HG03460 (cell line): ENCODE measurements at regions not wholly inside any gene's neighbourhood (a gene's known extent, or its start where the extent isn't known, plus 50 kb on each side); places are given as distances from the start of the nearest gene placed in this dataset.
"Not testable (repeated sequence)": the region's sequence is repeated elsewhere in the genome, so short reads cannot be mapped to it uniquely, and the experiment has no call there.

Experiments
- ATAC-seq: cut with Tn5 transposase; IDR thresholded peaks from one replicate; pipeline ENCODE4 v1.9.1; 2021; ENCODE audit not compliant: unreplicated experiment

DNA sequence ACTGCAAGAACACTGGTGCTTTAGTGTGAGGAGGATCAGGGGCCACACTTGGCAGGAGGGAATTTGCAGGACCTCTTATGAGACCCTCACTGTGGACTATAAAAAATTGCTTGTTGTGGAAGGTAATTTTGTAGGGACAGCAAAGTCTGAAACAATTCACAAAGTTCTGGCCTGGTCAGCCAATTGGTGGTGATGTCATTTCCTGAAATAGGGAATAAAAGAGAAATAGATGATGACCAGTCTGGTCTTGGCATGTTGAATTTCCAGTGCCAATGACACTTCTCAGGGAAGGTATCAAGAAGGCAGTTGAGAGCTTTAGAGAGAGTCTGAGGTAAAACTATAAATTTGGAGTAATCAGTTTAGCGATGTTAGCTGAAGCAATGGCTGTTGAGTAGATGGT lies 129.3 kb upstream of the LMNTD1 start:
- no peak for ATAC-seq

DNA sequence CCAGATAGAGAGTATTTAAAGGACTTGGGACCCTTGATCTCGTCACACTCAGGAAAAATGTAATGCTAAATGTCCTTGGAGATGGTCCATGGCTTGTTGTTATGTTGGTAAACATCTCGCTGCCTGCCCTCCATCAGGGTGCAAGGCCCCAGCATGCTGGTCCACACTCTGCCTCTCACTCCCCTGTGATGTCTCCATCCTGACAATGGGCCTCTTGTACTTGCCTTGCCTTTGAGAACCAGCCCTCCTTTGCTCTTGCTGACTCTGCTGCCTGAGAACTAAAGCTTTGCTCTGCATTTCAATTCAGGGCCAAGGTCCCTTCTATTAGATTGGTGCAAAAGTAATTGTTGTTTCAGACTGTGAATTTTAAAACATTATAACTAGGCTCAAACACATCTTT lies 131.0 kb upstream of the LMNTD1 start:
- ATAC-seq = no peak

DNA sequence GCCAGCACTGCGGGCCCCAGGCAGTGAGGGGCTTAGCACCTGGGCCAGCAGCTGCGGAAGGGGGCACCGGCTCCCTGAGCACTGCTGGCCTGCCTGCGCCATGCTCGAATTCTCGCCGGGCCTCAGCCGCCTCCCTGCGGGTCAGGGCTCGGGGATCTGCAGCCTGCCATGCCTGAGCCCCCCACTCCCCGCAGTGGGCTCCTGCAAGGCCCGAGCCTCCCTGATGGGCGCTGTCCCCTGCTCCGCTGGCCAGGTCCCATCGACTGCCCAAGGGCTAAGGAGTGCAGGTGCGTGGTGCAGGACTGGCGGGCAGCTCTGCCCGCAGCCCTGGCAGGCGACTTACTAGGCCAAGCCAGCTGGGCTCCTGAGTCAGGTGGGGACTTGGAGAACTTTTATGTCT lies 133.3 kb upstream of the LMNTD1 start:
- no peak for ATAC-seq

DNA sequence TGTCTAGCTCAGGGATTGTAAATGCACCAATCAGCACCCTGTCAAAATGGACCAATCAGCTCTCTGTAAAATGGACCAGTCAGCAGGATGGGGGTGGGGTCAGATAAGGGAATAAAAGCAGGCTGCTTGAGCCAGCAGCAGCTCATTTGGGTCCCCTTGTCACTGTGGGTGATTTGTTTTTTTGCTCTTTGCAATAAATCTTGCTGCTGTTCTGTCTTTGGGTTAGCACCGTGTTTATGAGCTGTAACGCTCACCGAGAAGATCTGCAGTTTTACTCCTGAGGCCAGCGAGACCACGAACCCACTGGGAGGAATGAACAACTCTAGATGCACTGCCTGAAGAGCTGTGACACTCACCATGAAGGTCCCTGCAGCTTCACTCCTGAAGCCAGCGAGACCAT lies 134.1 kb upstream of the LMNTD1 start:
- no peak for ATAC-seq

DNA sequence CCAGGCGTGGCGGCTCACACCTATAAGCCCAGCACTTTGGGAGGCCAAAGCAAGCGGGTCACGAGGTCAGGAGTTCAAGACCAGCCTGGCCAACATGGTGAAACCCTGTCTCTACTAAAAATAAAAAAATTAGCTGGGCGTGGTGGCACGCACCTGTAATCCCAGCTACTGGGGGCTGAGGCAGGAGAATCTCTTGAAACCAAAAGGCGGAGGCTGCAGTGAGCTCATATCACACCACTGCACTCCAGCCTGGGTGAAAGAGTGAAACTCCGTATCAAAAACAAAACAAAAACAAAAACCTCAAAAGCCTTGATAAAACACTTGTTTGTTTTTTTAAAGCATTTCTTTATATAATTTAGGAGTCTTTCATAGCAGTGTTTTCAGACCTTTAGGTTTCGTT lies 135.8 kb upstream of the LMNTD1 start:
- not testable (repeated sequence) for ATAC-seq

DNA sequence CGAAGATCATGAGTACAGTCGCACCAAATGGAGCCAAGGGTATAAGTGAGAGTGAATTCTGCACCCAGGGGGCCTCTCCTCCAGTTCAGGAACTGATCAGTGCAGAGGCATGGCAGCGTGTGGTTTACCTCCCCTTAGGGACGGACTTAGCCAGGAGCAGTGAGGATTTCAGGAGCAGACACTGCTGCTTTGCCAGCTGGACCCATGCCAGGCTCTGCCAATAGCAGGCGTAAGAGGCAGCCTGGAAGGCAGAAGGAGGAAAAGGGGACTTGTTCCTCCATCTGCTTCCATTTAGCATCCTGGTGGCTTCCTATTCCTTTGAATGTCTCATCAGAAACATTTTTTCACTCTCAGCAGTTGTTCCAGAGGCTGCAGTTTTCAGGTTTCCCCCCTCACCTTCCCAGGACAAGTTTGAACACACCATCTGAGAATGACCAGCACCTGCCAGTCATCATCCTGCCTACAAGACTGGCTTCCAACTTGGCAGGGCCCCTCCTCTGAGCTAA lies 137.0 kb upstream of the LMNTD1 start:
- no peak for ATAC-seq

DNA sequence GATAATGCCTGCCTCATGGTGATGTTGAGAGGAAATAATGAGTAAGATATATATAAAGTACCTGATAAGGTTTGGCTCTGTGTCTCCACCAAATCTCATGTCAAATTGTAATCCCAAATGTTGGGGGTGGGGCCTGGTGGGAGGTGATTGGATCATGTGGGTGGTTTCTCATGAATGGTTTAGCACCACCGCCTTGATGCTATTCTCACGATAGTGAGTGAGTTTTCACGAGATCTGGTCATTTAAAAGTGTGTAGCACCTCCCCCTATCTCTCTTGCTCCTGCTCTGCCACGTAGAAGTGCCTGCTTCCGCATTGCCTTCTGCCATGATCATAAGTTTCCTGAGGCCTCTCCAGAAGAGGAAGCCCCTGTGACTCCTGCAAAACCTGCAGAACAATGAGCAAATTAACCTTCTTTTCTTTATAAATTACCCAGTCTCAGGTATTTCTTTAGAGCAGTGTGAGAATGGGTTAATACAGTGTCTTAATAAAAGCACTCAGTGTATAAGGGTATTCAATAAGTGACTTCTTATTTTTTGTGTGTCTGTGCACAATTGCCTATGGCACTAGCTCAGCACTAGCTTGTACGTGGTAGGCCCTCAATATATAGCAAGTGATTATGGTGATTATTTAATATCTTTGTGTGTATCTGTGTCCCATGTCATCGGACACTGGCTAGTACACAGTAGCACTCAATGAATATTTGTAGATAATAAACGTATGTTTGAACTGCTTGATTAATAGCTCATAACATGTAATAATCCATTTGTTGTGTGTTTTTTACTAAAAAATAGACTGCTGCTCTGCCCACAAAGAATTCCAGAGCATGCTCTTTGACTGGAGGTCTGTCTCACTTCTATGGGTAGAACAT lies 138.1 kb upstream of the LMNTD1 start:
- no peak for ATAC-seq

DNA sequence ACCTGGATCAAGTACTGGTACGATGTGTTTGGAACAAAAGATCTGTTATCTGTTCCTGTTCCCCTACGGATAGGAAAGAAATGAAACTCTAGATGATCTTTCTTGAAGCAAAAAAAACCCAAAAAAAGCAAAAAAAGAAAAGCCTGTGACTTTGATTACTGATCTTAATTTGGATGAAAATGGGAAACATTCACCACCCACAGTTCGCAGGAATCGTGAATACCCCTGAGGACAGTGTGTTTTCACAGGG lies 138.7 kb upstream of the LMNTD1 start:
- ATAC-seq = no peak

DNA sequence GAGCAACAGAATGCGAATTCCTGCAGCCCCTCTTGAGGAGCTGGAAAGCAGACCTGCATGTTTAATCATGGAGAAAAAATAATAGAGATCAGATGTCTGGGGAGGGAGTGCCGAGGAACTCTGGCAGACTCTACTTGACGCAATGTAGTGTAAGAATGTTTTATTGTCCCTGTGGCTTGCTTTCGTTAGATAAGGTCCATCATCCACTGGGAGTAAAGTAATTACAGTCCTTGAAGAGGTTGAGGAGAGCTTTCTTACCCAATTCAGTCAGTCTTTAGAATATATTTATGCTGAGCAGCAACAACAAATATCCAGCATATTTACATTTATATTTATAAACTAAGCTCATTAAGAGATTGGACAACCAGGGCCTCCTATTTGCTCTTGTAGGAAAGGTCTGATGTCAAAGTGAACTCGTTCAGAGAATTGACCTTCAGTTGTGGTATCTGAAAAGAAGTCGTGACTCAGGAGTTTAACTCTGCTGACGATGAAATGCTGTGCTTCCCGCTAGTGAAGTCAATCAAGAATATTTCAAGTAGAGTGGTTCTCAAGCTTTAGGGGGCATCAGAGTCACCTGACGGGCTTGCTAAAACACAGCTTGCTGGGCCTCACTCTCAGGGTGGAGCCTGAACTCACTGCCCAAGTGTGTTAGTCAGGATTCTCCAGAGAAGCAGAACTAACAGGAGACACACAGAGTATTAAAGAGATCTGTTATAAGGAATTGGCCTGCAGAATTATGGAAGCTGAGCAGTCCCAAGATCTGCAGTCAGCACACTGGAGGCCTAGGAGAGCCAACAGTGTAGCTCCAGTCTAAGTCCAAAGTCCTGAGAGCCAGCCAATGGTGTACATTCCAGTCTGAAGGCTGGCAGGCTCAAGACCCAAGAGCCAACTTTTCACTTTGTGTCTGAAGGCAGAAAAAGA lies 139.3 kb upstream of the LMNTD1 start:
- ATAC-seq = no peak

DNA sequence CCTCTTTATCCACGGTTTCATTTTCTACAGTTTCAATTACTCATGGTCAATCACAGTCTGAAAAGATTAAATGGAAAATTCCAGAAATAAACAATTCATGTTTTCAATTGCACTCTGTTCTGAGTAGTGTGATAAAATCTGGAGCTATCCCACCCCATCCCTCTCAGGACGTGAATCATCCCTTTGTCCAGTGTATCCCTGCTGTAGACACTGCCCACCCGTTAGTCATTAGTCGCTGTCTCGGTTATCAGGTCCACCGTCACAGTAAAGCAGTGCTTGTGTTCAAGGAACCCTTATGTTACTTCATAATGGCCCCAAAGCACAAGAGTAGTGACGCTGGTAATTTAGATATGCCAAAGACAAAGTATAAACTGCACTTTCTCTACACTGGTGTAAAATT lies 141.0 kb upstream of the LMNTD1 start:
- ATAC-seq = no peak

DNA sequence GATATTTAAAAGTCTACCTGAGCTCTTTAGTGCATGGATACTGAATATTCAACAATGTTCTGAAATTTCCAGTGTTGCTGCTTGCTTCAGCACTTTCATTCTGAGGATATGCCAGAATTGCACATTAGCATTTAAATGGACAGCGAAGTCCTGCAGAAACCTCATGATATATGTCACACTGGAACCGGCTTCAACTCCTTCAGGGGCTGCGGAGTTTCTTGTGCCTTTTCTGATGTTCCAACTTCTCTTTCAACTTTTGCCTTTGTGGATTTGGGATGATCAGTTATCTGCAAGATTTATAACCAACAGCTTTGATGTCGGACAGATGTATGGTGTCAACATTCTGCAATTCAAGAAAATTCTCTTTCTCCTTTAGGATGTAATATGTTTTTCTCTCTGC lies 142.5 kb upstream of the LMNTD1 start:
- ATAC-seq = no peak

DNA sequence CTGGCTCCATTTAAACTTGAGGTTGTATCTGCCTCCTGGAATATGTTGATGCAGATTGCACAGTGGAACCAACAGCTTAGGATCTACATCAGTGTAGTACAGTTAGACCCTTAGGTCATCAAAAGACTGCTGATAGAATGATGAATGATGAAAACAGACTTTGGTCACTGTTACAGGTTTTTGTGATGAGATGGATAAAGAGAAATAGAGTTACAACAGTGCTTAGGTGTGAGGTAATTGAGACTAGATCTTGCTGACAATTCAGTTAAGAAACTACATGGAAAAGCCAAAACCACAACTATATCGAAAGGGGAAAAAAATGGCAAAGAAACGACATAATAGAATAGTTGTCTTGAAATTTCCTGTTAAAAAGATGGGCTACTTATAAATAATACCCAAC lies 145.7 kb upstream of the LMNTD1 start:
- no peak for ATAC-seq

DNA sequence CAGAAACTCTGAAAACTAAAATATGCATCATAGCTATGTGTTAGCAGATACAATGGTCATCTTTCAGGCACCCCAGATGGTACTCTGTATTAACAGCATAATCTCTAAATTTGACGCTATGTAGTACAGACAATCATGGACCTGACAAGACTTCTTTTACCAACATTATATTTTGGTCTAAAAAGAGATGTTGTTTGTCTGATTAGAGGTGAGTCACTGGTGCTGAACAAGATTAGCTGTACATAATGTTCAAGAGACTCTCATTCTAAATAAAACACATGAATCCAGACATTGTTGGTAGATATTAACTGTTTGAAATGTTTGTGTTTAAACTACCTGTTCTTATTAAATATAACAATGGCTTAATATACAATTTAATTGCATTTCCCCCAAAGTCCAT lies 146.4 kb upstream of the LMNTD1 start:
- no peak for ATAC-seq

DNA sequence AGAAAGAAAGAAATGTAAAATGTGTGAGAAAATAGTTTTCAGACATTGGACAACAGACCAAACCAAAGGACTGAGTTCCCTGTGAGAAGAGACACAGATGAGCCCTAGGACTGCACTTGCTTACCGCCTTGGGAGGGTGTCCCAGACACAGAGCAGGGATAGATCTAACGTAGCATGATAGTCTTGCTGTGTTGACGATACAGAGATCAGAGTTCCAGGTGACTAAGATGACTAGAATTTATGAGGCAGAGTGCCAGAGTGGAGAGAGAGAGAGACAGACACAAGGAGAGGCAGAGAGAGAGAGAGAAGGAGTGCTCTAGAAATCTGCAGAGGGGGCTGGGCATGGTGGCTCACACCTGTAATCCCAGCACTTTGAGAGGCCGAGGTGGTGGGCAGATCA lies 148.2 kb upstream of the LMNTD1 start:
- ATAC-seq = no peak

DNA sequence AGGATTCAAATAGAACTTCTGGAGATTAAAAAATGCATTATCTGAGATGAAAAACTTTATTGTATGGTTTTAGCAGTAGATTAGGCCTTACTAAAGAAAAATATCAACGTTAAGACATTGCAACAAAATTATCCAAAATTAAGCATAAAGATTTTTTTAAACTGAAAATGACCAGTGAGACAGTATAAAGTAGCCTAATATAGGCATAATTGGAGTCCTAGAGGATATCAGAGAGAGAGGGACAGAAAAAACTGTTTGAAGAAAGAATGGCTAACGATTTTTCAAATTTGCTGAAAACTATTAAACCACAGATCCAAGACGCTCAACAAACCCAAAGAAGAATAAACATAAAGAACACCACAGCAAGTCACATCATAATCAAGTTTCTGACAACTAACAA lies 149.5 kb upstream of the LMNTD1 start:
- no peak for ATAC-seq

DNA sequence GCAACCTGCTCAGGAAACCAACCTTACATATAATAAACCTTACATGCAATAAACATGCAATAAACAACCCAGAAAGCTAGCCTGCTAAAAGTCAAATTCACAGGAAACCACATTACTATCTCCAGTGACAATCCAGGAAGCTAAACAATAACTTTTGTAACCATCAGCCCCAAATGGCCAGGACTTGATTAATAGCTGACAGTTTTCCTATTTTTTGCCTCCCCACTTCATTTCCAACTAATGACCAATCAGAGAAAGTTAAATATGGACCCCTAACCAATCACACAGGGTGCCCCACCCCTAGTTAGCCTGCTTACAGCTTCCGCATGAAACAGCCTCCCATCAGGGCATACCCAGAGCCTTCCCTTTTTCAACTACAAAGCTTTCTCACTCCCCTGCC lies 152.2 kb upstream of the LMNTD1 start:
- ATAC-seq = no peak

DNA sequence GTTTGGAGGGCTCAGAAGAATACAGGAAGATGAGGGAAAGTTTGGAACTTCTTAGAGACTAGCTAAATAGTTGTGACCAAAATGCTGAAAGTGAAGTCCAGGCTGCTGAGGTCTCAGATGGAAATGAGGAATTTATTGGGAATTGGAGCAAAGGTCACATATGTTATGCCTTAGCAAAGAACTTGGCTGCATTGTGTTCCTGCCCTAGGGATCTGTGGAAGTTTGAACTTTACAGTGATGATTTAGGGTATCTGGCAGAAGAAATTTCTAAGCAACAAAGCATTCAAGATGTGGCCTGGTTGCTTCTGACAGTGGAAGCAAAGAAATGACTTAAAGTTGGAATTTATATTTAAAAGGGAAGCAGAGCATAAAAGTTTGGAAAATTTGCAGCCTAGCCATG lies 153.6 kb upstream of the LMNTD1 start:
- not testable (repeated sequence) for ATAC-seq

DNA sequence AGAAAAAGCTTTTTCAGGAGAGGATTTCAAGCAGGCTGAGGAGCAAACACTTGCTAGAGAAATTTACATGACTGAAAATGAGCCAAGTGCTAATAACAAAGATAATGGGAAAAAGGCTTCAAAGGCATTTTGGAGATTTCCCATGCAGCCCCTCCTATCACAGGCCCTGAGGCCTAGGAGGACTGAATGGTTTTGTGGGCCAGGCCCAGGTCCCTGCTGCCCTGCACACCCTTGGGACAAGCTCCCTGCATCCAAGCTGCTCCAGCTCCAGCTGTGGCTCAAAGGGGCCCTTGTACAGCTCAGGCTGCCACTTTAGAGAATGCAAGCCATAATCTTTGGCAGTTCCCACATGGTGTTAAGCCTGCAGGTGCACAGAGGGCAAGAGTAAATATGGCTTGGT lies 154.0 kb upstream of the LMNTD1 start:
- ATAC-seq = no peak

DNA sequence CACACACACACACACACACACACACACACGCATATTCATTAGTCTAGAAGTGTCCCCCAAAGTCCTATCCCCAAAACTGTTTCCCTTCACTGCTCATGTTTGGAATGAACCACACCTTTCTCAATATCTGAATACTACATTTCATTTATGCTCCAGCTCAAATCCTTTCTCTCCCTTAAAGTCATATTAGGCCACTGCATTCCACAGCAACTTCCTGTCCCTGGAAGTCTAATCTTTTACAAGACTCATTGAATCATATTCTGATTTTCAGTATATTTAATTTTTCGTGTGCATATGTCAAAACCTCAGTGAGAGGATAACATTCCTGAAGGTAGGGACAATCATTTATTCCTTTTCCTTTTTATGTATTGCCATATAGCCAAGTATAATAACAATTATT lies 155.6 kb upstream of the LMNTD1 start:
- no peak for ATAC-seq

DNA sequence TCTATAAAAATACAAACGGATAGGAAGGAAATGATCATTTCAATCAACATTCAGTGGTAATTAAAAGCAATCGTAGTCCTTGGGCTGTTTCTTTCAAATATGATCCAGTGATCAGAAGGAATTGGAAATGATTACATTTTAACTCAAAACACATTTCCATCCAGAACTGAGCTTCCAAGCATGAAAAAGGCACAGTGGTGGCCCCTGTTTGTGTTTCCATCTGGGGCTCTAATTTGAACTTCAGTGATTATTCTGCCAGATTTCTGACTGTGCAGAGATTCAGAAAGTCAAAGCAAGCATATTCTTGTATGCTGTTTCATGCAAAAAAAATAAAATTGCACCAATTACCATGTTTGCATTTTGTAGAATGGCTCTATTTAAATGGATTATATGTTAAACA lies 157.0 kb upstream of the LMNTD1 start:
- no peak for ATAC-seq

DNA sequence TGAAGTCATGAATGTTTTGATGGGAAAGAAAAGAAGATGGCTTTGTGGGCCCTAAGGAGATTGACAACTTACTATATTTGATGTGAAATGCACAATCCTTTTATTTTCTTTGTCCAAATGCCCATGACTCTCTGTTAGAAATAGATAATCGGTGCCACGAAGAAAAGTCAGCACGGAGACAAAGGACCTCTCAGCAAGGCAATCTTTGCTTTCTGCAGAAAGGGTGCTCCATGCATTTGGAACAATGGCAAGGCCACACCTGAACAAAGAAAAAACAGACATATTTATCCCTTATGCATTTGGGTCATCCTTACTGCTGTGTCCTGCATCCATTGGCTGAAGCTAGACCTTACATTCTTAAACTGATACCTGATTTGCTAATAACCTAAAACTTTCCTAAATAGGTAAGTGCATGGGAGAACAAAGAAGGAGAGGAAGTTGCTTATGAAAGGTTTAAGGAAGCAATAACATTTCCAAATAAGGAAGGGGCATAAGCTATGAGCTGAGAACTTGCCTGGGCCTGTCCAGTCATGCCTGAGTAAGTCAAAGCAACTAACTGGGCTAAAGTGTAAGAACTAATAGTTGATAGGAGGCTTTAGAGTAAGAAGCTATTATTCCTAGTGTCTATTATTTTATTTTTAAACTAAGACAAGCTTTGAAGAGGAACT lies 158.0 kb upstream of the LMNTD1 start:
- not testable (repeated sequence) for ATAC-seq

DNA sequence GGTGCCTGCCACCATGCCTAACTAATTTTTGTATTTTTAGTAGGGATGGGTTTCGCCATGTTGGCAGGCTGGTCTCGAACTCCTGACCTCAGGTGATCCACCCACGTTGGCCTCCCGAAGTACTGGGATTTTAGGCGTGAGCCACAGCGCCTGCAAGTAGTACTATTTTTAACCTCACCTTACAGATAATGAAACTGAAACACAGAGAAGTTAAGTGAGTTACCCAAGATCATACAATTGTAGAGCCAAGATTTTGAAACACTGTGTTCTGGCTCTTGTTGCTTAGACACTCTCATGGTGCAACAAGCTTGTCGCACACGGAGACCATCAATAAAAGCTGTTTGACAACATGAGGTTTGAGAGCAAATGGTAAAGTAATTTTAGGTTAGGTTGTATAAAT lies 159.1 kb upstream of the LMNTD1 start:
- no peak for ATAC-seq
